GM12892 (cell line): ENCODE measurements at regions not wholly inside any gene's neighbourhood (a gene's known extent, or its start where the extent isn't known, plus 50 kb on each side); places are given as distances from the start of the nearest gene placed in this dataset.

Source experiments
- DNase-seq: peaks from one replicate; pipeline ENCODE4 v3.0.0; 2011; ENCODE audit not compliant: insufficient read length
- FAIRE-seq: peaks from 2 replicates; lab custom pipeline; 2011; peaks lifted over from hg19 to GRCh38; lab: Jason Lieb, UNC
- POLR2A ChIP-seq: IDR thresholded peaks from 2 replicates; pipeline ENCODE4 v1.6.1; 2011; ENCODE audit warnings: low read depth, low read length, control low read depth
- POLR2AphosphoS5 ChIP-seq: IDR thresholded peaks from 2 replicates; pipeline ENCODE4 v1.6.1; 2011; ENCODE audit warnings: low read depth, low read length, control low read depth
- TAF1 ChIP-seq: IDR thresholded peaks from 2 replicates; pipeline ENCODE4 v1.6.1; 2011; ENCODE audit warnings: low read depth, mild to moderate bottlenecking, control low read depth, low read length, borderline replicate concordance

GRCh38 chr2:239715202-239715601 lies 309.9 kb downstream of the NDUFA10 start:
- TF ChIP-seq POLR2A (no peak), TAF1 (no peak), POLR2AphosphoS5 (no peak)
- DNase-seq (no peak), FAIRE-seq (no peak)

GRCh38 chr2:239714116-239714515 lies 311.0 kb downstream of the NDUFA10 start:
- TF ChIP-seq POLR2A (no peak), TAF1 (no peak), POLR2AphosphoS5 (no peak)
- DNase-seq: no peak
- no peak for FAIRE-seq

GRCh38 chr2:239712755-239713154 lies 311.9 kb upstream of the HDAC4 start:
- no peak for FAIRE-seq
- DNase-seq: no peak
- no peak for TF ChIP-seq POLR2AphosphoS5
- no peak for TF ChIP-seq POLR2A
- TF ChIP-seq TAF1: no peak

DNA sequence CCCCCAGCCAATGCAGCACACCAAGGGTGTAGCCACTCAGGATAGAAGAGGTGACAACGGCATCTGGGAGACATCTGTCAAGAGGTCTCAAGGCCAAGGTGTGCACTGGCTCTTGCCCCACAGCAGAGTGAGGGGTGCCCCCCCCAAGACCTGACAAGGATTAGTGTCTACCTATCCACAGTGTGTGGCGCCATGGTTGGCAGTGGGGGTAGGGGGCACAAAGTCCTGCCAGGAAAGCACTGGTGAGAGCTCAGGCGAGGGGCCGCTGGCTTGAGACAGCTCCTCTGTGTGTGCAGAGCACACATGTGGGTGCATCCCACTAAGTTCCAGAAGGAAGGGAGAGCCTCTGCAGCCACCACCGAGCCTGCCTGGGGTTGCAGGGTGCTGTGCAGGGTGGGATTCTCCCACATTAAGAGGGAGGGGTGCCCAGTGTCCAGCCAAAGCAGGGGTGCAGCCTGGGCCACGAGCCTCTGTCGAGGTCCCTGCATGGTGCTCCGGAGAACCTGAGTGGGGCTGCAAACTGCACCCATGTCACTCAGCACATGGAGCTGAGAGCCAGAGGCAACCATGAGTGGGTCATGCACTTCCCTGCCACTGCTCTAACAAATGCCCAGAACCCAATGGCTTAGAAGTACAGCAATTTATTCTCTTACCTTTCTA lies 311.2 kb upstream of the HDAC4 start:
- FAIRE-seq: no peak

GRCh38 chr2:239710953-239711861 lies 310.4 kb upstream of the HDAC4 start:
- FAIRE-seq (no peak), DNase-seq (no peak)
- no peak for TF ChIP-seq POLR2AphosphoS5
- TF ChIP-seq TAF1: no peak
- no peak for TF ChIP-seq POLR2A

More for the DNA sequence above, 311.2 kb upstream of the HDAC4 start:
- TF ChIP-seq POLR2AphosphoS5 (no peak), POLR2A (no peak), TAF1 (no peak)
- DNase-seq: no peak

DNA sequence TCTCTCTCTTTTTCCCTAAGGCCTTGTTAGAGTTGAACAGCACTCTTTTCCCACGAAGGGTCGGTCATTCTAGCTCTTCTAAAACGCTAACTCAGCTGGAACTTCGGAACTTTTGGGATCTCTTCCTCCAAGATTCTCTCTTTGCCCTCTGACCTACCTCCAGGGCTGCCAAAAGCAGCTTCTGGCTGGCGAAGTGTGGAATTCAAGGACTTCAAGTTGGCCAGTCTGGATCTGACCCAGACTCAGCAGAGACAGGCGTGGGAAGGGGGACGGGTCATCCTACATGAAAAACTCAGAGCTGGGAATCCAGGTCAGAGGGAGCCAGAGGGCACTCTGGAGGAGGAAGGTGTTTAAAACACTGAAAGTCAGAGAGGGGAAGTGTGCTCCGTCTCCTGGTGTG lies 305.5 kb upstream of the HDAC4 start:
- TF ChIP-seq TAF1: no peak
- TF ChIP-seq POLR2A: no peak
- no peak for TF ChIP-seq POLR2AphosphoS5
- DNase-seq: no peak
- no peak for FAIRE-seq

- DNase-seq (no peak), FAIRE-seq (no peak)
- TF ChIP-seq POLR2A: no peak
- TF ChIP-seq TAF1: no peak
- no peak for TF ChIP-seq POLR2AphosphoS5
These were observed 303.9 kb upstream of the HDAC4 start for GRCh38 chr2:239704737-239705136.

DNA sequence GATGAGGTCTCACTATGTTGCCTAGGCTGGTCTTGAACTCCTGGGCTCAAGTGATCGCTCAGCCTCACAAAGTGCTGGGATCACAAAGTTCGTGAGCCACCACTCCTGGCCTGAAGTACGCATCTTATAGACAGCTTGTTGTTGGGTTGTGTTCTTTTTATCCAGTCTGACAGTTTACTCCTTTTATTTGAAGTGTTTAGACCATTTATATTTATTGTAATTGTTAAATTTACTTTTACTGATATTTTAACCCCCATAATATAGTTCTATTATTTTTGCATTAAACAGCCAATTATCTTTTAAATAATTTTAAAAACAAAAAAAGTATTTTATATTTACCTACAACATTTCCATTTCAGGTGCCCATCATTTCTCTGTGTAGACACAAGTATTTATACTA lies 303.0 kb upstream of the HDAC4 start:
- FAIRE-seq (no peak), DNase-seq (no peak)
- TF ChIP-seq TAF1 (no peak), POLR2AphosphoS5 (no peak), POLR2A (no peak)

DNA sequence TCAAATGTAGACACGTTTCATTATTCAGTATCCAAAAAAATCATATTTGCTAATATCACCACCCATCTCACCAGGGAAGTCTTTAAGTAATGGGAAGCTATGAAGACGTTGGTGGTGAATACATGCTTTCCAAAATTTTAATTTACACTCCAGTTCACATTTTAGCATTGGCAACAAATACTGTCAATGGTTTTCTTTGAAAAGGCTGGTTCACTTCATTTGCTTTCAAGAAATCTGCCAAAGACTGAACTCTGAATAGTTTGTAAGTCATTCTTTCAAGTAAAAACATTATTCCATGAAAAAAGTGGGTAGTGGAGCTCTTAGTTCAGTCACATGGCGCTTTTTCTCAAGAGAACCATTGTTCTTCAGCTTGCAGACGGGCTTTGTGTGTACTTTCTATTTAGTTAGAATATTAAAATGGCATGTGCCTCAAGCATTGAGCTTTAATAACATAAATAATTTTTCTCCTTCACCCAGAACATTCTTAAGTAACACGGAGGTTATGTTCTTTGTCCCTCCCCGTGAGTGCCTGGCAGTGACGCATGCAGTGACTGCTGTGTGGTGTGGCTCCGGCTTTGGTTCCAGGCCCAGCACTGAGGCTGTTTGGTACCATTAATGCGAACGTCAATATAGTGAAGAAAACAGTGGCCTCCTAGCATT lies 300.0 kb upstream of the HDAC4 start:
- TF ChIP-seq TAF1 (no peak), POLR2A (no peak), POLR2AphosphoS5 (no peak)
- no peak for FAIRE-seq
- no peak for DNase-seq

GRCh38 chr2:239697399-239698164 lies 296.8 kb upstream of the HDAC4 start:
- DNase-seq (no peak), FAIRE-seq (no peak)
- no peak for TF ChIP-seq POLR2A

DNA sequence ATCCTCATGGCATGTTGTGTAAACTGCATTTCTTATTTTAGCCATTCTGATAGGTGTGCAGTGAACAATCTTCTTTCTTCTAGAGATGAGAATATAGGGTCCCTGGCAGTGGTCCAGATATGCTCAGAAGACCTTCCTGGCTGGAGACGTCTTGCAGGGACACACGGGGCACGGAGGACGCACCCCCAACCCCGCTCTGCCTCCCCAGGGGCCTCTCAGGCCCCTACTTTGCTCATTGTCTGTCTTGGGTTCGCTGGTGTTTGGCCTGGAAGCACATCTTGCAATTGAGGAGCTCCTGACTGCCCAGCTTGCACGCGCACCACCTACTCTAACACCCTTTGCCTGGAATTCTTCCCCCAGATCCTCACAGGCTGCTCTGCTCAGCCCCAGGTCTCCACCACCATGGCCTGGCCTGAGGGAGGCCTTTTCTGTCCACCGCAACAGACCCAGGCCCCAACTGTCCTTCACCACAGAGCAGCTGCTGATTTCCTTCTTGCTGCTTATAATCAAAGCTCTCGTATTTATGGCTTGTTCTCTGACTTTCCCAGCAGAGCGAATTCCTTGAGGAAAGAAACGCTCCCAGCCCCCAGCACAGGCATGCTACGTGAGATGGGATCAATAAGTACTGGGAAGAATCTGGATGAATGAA lies 295.9 kb upstream of the HDAC4 start:
- TF ChIP-seq TAF1 (no peak), POLR2A (no peak)
- no peak for DNase-seq
- no peak for FAIRE-seq
